Keratinocyte (primary cell): ENCODE measurements at regions not wholly inside any gene's neighbourhood (a gene's known extent, or its start where the extent isn't known, plus 50 kb on each side); places are given as distances from the start of the nearest gene placed in this dataset.

Source experiments
- EZH2 ChIP-seq: IDR thresholded peaks from one replicate; pipeline ENCODE4 v1.6.1; 2012; ENCODE audit warnings: inconsistent platforms, mild to moderate bottlenecking, low read length, moderate library complexity
- TF ChIP-seq, protein P1 (sequence below), 3 experiments: IDR thresholded peaks in 1 of 3; conservative IDR thresholded peaks in 1 of 3; optimal IDR thresholded peaks in 1 of 3; 2 replicates in 2 of 3; 3 replicates in 1 of 3; pipeline versions ENCODE3 to v1.5.1; 2011; ENCODE audit warnings: low read length in 3 of 3, mild to moderate bottlenecking in 3 of 3, moderate library complexity in 2 of 3, control low read depth in 1 of 3, inconsistent platforms in 1 of 3; ENCODE audit not compliant: insufficient read depth in 2 of 3; ENCODE audit errors: extremely low read depth in 1 of 3

- TF ChIP-seq, protein P1, sequence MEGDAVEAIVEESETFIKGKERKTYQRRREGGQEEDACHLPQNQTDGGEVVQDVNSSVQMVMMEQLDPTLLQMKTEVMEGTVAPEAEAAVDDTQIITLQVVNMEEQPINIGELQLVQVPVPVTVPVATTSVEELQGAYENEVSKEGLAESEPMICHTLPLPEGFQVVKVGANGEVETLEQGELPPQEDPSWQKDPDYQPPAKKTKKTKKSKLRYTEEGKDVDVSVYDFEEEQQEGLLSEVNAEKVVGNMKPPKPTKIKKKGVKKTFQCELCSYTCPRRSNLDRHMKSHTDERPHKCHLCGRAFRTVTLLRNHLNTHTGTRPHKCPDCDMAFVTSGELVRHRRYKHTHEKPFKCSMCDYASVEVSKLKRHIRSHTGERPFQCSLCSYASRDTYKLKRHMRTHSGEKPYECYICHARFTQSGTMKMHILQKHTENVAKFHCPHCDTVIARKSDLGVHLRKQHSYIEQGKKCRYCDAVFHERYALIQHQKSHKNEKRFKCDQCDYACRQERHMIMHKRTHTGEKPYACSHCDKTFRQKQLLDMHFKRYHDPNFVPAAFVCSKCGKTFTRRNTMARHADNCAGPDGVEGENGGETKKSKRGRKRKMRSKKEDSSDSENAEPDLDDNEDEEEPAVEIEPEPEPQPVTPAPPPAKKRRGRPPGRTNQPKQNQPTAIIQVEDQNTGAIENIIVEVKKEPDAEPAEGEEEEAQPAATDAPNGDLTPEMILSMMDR (optimal IDR thresholded peaks at IDR 0.05 in 1 of 3, IDR thresholded peaks at IDR 0.05 in 1 of 3, conservative IDR thresholded peaks at IDR 0.05 in 1 of 3; ENCODE audit: extremely low read depth in 1 of 3, insufficient read depth in 2 of 3, low read length in 3 of 3) = no peak
- TF ChIP-seq EZH2 = no peak
These were observed 84.2 kb upstream of the SPRY4 start for GRCh38 chr5:142408981-142409481.
